ENCODE measurements at regions not wholly inside any gene's neighbourhood (a gene's known extent, or its start where the extent isn't known, plus 50 kb on each side); places are given as distances from the start of the nearest gene placed in this dataset.

DNA sequence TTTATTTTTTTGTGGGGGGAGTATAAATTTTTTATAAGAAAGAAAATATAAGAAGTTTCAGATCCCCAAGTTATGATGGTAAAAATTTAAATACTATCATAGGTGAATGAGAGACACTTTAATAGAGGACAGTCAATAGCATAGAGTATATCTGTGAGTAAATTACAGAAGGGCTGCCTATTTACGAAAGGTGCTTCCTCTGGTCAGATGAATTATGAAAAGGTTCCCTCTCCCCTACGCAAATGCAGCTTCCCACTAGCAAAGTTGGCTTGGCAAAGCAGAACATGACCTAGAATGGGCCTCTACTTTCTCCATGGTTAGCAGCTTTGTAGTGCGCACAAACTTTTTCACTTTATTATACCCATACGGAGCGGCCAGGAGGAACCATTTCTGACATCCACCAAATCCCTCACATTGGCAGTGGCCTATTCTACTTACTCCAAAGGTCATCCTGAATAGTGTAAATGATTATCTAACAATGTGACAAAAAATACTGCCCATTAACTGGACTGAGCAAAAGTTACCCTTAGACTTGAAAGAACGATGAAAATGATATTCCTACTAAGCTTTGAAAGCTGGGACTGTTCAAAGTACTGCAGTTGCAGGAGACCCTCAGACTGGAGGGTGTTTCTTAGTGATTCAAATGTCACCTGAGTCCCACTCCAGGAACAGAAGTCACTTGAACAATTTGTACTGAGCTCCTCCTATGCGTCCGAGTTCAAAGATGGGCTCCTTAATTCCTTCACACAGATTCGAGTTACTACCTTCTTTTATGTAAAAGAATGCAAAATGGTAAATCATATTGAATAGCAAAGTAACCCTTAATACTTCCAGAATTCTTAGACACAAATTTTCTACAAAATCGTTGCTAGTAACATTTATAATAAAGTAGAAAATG is 148.5 kb downstream of the NOL4 start:
- TF ChIP-seq, protein P1, sequence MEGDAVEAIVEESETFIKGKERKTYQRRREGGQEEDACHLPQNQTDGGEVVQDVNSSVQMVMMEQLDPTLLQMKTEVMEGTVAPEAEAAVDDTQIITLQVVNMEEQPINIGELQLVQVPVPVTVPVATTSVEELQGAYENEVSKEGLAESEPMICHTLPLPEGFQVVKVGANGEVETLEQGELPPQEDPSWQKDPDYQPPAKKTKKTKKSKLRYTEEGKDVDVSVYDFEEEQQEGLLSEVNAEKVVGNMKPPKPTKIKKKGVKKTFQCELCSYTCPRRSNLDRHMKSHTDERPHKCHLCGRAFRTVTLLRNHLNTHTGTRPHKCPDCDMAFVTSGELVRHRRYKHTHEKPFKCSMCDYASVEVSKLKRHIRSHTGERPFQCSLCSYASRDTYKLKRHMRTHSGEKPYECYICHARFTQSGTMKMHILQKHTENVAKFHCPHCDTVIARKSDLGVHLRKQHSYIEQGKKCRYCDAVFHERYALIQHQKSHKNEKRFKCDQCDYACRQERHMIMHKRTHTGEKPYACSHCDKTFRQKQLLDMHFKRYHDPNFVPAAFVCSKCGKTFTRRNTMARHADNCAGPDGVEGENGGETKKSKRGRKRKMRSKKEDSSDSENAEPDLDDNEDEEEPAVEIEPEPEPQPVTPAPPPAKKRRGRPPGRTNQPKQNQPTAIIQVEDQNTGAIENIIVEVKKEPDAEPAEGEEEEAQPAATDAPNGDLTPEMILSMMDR (conservative IDR thresholded peaks at IDR 0.05): no peak
- TF ChIP-seq ZFX (IDR thresholded peaks at IDR 0.05): no peak
